GM21515 (cell line): ENCODE measurements at regions not wholly inside any gene's neighbourhood (a gene's known extent, or its start where the extent isn't known, plus 50 kb on each side); places are given as distances from the start of the nearest gene placed in this dataset.
"Not testable (repeated sequence)": the region's sequence is repeated elsewhere in the genome, so short reads cannot be mapped to it uniquely, and the experiment has no call there.

ENCODE experiments used
- ATAC-seq: cut with Tn5 transposase; IDR thresholded peaks from one replicate; pipeline ENCODE4 v1.9.1; 2021; ENCODE audit not compliant: unreplicated experiment

DNA sequence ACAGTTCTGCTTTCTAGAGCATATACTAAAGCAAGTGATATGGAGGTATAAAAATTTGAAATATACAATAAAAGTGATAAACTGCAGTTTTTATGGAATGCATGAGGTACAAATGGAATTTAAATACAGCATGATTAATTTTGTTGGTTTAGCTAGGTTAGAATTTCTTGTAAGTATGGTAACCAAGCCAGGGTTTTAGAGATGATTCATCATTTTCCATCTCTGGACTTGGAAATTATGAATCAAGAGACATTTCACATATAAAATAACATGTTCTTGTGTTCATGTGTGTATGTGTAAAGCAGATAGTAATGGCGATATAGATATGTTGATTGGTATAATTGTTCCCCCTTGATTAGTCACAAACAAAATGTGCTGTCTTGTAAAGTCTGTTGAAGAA lies 1219.8 kb downstream of the CDH8 start:
- no peak for ATAC-seq

DNA sequence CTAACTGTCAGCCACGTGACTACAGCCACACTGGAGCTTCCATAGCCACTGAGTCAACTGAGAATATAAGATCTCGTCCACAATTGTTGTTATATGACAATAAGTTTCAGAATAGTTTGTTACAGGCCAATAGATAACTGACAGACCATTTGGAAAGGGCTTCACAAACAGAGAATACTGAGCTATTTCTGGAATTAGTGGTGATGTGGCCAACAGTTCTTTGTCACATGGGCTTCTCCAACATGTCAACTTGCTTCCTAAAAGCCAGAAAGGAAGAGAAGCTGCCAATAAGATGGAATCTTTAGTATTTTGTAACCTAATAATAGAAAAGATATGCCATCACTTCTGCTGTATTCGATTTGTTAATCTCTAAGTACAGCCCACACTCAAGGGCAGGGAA lies 1220.4 kb downstream of the CDH8 start:
- ATAC-seq, result no peak

DNA sequence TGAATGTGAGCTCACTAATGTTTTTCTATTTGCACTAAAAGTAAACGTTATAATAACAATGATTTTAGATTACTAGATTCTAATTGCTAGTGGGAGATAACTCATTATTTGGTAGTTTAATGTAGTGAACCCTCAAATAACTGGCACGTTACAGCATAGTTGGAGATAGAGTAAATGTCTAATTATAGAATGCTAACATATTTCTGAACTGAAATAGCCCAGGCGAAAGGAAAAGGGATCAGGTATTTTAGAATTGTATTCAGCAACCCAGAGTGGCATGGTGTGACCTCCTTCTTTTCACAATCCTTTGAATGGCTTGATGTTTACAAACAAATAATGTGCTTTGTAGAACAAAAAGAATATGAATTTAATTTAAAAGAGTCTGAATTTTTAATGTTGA lies 1221.2 kb downstream of the CDH8 start:
- ATAC-seq, result no peak

DNA sequence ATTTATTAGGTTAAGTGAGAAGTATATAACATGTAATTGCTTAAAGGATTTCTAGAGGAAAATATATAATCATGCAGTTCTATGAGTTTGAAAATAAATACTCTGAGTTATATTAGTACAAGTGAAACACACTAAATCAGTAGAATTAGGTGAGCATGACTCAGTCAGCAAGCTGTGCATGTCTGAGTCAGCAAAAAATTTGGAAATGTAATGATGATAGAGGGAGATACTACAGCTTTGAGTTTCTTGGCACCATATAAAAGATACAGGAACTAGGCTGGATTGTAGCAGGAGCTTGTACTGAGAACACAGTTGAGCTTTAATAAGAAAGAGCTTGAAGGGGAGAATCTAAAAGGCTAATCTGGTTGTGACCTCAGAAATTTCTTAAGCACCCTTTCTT lies 1224.6 kb downstream of the CDH8 start:
- ATAC-seq, result no peak

DNA sequence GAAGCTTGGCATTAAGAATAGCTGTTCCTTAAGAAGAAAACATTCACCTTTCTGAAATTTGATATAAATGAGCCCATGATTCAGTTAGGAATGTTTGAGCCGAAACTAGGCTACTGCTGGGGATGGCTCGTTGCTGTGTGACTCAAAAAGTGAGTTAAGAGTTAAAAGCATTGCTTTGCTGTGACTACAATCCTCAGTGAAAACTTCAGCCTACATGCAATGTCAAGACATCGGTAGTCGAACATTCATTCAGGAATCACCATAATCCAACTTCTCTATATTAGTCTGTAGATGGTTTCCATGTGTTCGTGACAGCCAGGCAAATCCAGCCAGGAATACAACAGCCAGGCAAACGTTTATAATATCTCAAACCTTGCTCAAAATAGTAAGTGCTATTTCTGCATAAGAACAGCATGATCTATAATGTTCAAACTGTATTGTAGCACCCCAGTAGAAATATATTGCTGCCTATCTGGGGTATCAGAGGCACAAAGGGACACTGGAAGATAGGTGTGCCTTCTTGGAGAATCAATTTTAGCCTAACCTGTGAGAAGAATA lies 1225.1 kb downstream of the CDH8 start:
- ATAC-seq, result no peak

DNA sequence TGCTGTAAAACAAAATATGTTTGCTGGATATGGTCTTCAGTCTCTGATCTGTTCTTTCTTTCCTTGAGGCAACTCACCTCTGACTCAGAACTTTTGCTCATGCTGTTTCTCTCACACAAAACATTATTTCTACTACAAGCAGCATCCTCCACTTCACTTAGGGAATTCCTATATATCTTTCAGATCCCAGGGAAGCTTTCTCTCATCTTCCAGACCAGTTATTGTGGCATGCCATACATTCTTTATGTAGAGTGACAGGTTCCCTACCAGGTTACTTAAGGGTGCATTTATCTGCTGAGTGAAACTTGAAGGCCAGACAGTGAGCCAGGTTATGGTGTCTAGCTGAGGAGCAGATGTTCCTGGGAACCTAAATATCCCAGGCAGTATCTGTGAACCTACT lies 1226.0 kb downstream of the CDH8 start:
- no peak for ATAC-seq

DNA sequence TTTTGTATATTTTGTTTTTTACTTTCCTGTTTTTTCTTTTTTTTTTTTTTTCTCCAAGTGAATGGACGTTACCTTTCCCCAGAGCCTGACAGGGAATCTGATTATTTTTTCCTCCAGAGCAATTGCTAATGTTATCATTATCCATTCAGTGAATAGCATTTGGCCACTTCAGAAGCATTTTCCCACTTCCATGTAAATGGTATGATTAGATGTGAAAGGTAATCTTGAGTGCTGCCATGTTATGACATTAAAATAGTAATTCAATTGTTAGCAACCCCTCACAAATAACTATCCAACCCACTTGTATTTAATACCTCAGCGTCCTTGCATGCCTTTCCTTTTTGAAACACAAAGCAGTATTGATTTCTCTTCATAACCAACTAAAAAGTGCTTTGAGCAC lies 1243.8 kb downstream of the CDH8 start:
- no peak for ATAC-seq

DNA sequence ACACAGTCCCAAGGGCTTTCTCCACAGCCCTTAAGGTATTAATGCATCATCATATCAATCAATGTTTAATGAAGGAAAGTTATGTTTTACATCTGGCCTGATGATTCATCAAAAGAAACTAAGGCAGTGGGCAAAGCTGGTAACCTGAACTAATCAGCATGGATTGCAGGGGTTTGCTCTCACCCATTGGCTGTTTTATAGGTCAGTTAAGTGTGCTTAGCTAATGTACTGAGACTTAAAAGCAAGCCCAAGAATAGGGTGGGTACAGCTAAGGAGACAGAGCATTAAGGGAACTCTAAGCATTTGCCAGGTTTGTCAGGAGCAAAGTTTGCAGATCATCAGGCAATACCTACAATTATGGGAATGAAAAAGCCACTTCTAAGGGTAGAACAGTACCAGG lies 1247.6 kb downstream of the CDH8 start:
- ATAC-seq, result no peak

DNA sequence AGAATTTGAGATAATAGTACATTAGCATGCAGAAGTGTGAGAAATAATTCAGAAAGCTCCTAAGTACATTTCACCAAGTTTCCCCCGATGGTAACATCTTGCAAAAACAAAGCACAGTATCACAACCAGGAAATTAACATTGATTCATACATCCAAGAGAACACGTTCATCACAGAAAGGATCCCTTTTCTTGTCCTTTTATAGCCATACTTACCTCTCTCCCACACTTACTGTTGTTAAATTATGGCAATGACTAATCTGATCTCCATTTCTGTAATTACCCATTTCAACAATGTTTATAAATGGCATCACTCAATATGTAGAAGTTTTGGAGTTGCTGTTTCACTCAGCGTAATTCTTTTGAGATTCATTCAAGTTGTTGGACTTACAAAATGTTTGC lies 1260.0 kb downstream of the CDH8 start:
- no peak for ATAC-seq

DNA sequence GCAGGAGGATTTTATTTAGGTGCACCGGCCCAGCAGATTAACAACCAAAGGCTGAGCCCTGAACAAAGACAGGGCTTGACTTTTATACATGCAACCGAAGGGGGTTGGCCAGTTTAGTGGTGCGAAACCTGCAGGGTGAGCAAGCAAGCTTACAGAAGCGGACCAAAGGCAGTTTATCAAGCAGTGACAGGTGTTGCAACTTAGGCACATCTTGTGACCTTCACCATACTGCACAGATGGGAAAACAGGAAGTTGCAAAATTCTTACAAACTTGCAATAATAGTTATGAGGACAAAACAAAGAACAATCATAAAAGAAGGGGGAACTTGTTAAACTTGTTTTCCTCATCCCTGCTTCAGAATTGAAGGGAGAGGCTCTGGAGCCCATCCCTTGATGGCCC lies 1265.1 kb downstream of the CDH8 start:
- no peak for ATAC-seq

DNA sequence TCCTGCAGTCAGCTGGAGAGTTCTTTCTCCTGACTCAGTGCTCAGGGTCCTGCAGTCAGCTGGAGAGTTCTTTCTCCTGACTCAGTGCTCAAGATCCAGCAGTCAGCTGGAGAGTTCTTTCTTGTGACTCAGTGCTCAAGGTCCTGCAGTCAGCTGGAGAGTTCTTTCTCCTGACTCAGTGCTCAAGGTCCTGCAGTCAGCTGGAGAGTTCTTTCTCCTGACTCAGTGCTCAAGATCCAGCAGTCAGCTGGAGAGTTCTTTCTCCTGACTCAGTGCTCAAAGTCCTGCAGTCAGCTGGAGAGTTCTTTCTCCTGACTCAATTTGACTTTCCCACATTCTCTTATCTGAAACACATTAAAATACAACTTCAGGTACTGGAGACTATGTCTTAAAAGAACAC lies 1265.9 kb downstream of the CDH8 start:
- ATAC-seq, result not testable (repeated sequence)

DNA sequence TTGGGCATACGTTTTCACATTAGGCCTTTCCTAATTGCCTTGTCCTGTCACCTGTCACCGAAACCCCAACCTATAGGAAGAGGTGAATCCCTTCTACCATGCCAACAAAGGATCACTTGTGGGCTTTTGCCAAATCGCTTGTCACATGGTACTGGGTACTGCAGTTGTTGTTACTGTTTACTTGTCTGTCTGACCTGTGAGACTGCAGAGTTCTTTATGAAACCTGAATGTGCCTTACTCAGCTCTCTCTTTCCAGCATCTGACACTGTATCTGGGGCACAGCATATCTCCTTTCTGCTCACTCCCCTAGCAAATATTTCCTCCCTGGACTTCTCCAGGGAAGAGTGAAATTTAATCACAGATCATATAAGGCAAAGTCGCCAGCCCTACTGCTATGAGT lies 1272.4 kb downstream of the CDH8 start:
- ATAC-seq, result no peak

DNA sequence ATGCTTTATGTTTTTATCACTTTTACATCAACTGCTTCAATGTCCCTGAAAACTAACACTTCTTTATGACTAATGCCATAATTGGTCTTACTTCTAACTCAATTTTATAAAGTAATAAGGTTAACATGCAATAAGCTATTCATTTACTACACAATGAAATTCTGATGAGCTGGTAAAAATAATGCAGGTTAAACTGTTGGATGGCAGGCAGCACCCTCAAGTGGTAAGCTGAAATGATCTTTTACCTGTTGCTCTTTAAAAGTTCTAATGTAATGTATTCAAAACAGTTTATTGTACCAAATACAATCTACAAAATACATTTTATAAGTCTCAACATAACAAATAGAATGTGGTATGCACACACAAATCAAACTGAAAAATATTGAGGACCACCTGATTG lies 1280.3 kb downstream of the CDH8 start:
- no peak for ATAC-seq

DNA sequence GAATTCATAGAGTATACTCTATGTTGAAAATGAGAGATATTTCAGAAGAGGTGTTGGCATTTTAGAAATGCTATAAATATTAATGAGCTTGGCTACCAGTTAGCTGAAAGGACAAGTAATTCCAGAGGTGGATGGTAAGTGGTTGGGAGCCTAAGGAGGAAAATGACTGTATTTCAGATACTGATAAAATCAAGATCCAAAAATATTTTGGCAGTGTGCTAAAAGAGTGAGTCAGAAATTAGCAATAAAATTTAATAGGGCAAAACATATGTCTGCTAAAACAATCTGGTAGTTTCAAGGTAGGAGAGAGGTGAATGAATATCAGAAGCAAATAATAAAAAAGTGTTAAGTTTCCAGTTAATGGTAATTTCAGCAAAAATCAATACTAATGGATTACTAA lies 1287.9 kb downstream of the CDH8 start:
- ATAC-seq, result no peak

DNA sequence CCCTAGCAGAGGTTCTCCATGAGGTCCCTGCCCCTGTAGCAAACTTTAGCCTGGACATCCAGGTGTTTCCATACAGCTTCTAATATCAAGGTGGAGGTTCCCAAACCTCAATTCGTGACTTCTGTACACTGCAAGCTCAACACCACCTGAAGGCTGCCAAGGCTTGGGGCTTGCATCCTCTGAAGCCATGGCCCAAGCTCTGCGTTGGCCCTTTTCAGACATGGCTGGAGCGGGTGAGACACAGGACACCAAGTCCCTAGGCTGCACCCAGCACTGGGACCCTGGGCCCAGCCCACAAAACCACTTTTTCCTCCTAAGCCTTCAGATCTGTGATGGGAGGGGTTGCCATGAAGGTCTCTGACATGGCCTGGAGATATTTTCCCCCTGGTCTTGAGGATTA lies 1292.0 kb downstream of the CDH8 start:
- no peak for ATAC-seq

DNA sequence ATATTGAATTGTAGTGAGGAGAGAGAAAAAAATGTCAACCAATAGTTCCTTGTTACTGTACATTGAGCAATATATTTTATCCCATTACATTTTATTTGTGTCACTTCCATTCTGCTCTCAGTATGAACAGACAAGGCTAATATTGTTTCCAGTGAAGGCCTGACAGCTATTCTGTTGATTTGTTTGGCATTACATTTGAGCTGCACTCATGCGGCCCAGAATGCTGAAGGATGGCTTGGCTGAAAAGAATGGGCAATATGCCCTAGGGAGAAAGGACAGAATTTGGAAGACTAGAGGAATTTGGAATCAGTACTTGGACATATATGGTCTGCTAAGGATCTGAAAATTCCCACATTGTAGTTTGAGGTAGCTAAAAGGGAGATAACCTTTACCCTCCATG lies 1294.4 kb downstream of the CDH8 start:
- no peak for ATAC-seq

DNA sequence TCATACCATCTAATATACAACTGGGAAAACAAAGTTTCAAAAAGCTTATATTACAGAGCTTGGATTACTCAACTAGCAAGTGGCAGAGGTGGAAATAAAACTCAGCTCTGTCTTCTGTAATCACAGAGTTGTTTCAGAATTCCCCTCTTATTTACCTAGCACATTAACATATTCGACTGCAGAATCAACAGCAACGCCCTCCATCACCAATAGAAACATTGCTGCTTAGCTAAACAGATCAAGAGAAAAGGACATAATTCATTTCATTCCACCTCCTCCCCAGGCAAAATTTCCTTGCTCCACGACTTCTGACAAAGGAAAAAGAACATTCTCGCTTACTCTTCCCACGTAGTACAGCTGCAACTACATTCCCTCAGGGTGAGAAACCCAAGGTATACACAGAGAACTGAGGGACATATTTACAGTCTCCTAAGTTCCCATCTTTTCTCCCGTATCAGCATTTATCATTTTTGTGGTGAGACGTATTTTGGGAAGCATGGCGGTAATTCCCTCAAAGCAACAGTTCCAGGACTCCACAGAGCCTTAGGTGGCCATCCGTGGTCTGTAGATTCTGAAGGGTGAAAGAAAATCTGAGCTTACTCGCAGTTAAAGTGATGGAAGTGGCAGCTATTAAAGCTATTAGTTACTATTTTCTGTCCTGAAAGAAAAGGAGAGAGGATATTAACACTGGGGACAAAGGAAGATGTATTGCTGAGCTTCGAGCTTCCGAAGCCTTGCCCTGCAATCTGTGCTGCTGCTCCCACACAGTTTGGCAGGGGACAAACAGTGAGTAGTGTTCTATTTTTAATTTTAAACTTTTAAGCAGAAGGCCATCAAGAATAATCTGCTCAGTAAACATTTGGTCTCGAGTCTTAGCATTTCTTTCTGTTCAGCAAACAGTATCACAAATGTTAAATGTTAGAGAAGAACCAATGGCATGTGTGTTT lies 1296.2 kb downstream of the CDH8 start:
- ATAC-seq, result no peak

DNA sequence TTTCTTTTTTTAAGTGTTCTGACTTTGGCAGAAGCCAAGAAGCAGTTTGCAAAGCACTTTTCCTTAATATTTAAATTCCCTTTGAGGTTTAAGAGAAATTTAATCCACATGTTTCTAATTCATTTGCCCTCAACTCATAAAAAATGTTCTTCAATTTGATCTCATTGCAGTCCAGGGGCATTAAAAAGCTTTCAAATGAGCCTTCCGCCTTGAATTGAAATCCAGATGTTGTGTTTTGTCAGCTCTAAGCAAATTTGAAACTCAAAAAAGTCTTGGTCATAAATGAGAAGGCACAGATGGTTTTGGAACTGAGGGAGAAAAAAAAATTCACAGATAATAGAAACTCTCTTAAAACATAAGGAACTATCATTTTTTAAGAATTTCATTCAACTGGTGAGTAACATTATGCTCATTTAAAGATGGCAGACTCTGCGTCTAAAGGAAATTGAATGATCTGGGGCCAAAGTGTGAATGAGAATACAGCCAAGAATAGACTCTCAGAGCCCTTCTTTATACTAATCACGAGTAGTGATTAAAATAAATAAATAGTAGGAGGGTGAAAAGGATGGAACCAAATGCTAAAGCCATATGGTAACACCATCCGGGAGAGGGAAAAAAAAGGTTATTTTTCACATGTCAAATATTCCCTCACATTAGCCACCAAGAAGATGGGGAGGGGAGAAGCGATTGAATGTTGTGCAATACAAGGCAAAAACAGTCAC lies 1304.7 kb downstream of the CDH8 start:
- no peak for ATAC-seq

DNA sequence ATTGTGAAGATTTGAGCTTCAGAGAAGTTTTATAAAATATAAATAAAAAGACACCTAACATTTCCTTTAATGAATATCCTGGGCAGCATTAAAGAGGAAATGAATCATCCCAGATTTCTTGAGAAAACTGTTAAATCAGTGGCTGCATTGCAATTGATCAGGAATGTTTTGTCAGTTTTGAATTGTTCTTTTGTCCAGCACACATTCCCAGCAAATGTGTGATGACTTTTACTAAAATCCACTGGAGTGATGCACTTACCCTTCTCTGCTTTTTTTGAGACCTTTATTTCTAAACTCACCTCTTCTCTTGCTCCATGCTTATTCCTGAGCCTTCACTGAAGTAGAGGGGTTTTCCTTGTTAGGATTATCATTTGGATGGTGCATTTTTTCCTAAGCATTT lies 1307.2 kb downstream of the CDH8 start:
- no peak for ATAC-seq

DNA sequence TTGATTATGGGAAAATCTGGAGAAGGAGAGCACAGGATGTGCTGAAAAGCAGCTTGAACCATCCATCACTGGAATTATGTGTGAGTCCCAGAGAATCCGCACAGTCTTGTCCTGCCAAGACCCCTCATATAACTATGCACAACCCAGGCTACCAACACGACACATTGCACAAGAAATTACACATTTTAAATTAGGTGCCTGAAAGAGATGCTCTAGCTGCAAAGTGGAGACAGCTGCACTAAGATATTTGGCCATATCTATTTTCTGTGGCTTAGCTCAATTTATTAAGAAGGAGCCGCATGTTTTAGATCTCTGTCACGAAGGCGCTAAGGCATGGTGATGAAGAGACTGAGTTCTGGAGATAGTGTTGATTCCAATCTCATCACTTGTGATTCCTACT lies 1308.4 kb downstream of the CDH8 start:
- no peak for ATAC-seq

DNA sequence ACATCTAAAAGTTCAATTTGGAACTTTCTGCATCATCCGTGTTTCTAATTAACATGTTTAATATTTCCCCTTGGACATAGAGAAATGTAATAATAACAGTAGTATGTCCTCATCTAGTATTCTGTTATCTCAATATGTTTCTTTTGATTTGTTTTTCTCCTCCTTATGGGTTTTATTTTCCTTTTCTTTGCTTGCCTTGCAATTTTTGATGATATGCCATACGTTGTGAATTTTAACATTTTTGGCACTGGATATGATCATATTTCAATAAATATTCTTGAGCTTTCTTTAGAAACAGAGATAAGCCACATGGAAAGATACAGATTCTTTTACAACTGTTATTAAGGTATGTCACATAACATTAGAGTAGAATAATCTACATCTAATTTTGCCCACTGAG lies 1316.2 kb downstream of the CDH8 start:
- no peak for ATAC-seq

DNA sequence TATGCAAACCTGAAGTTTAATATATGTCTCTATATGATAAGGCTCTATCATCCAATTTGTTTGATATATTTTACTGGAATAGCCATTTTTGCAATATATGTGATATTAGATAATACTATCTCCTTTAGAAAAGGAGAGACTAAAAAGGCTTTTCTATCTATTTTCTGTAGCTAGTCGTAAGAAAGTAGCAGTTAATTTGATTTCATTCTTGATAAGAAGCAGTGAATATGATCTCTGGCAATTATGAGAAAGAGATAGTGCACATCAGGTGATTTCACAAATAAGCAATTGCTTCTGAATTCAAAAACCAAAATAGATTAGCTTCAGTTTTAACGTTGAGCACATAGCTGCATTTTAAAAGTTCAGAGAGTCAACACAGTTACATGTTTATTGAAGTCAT lies 1318.4 kb downstream of the CDH8 start:
- no peak for ATAC-seq
